ENCODE measurements at regions not wholly inside any gene's neighbourhood (a gene's known extent, or its start where the extent isn't known, plus 50 kb on each side); places are given as distances from the start of the nearest gene placed in this dataset.

GRCh38 chr6:14060971-14061370 lies 56.6 kb upstream of the CD83 start:
- no peak for TF ChIP-seq CTCF (optimal IDR thresholded peaks at IDR 0.05 in 1 of 3, IDR thresholded peaks at IDR 0.05 in 1 of 3, conservative IDR thresholded peaks at IDR 0.05 in 1 of 3; ENCODE audit: extremely low read depth in 1 of 3, insufficient read depth in 2 of 3, low read length in 3 of 3)
- no peak for TF ChIP-seq EZH2 (IDR thresholded peaks at IDR 0.05; ENCODE audit: low read length)
